ENCODE measurements at regions not wholly inside any gene's neighbourhood (a gene's known extent, or its start where the extent isn't known, plus 50 kb on each side); places are given as distances from the start of the nearest gene placed in this dataset.

DNA sequence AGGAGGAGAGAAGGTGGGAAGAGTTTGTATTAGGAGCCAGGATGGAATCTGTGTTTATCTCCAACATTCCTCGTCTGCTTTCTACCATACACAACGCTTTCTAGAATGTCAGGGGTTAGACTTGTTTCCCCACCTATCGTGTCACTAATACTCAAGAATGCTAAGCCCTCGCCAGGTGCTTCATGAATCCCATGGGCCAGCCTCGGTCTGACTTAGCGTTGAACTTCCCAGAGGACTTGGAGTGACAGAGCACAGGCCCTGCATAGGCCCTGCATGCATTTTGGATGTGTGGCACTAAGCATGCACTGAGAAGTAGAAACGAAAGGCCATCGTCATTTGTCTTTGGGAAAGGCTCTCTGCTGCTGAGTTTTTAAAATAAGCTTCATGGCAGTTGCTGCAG, 328.7 kb downstream of the NSG2 start:
- no peak for DNase-seq (ENCODE audit: low read depth in 2 of 2)

- no peak for DNase-seq (ENCODE audit: low read depth in 2 of 2)
These were observed 330.6 kb downstream of the NSG2 start for GRCh38 chr5:174376056-174376455.

DNA sequence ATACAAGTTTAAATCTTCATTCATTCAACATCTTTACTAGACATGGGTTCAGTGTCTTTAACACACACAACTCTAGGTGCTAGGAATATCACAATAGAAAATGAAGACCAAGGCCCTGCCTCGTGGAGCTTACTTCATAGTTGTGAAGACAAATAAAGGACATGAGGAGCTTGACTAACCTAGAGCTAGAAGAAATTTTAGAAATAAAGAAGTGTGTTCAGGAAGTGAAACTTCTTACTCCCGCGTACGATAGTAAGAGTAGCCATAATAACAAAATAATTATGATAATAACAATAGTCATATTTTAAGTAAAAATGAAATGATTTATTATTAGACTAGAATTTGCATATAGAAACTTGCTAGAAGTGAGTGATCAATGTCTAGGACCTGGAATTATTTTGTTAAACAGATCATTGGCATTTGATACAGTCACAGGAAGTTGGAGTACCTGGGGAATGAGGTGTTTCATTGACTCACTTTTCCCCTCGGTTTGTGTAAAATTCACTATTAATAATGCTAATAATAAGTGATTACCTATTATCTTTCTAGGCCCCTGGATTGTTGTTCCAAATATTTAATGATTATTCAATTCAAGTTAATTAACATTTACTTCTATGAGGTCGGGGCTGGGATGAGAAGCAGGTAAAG, 331.3 kb downstream of the NSG2 start:
- DNase-seq (ENCODE audit: low read depth in 2 of 2), result no peak

DNA sequence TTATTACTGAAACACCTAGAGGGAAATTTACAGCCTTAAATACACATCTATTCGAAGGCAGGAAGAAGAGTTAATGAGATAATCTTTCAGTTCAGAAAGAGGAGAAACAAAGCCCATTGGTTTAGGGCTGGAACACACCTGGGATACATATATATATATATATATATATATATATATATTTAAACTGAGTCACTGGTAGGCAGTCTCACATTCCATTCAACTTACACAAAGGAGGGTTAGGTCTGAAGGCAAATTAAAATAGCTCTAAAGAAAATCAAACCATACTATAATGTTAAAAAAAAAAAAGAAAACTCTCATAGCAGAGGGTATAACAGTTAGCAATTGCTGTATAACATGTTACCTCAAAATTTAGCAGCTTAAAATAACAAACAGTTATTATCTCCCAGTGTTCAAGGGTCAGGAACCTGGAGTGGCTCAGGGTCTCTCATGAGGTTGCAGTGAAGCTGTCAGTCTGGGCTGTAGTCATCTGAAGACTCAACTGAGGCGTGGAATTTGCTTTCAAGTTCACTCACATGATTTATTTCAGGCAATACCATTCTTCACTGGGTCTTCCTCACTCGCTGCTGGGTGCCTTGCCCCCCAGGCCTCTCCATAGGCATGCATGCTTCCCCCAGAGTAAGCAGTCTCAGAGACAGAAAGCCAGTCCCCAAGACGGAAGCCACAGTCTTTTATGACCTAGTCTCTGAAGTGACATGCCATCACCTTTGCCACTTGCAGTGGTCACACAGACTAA, 332.8 kb downstream of the NSG2 start:
- DNase-seq (ENCODE audit: low read depth in 2 of 2), result no peak

GRCh38 chr5:174380311-174380710, 334.8 kb downstream of the NSG2 start:
- DNase-seq (ENCODE audit: low read depth in 2 of 2), result no peak

DNA sequence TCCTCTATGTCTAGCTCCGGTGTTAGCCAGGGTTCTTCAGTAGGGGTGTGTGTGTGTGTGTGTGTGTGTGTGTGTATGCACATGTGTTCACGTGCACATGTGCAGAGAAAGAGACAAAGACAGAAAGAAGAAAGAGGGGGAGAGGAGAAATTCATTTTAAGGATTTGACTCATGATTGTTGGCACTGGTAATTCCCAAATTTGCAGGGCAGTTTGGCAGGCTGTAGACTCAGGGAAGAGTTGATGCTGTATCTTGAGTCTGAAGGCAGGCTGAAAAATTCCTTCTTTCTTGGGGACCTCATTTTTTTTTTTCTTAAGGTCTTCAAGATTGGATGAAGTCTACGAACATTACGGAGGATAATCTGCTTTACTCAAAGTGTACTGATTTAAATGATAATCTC, 335.7 kb downstream of the NSG2 start:
- no peak for DNase-seq (ENCODE audit: low read depth in 2 of 2)

DNA sequence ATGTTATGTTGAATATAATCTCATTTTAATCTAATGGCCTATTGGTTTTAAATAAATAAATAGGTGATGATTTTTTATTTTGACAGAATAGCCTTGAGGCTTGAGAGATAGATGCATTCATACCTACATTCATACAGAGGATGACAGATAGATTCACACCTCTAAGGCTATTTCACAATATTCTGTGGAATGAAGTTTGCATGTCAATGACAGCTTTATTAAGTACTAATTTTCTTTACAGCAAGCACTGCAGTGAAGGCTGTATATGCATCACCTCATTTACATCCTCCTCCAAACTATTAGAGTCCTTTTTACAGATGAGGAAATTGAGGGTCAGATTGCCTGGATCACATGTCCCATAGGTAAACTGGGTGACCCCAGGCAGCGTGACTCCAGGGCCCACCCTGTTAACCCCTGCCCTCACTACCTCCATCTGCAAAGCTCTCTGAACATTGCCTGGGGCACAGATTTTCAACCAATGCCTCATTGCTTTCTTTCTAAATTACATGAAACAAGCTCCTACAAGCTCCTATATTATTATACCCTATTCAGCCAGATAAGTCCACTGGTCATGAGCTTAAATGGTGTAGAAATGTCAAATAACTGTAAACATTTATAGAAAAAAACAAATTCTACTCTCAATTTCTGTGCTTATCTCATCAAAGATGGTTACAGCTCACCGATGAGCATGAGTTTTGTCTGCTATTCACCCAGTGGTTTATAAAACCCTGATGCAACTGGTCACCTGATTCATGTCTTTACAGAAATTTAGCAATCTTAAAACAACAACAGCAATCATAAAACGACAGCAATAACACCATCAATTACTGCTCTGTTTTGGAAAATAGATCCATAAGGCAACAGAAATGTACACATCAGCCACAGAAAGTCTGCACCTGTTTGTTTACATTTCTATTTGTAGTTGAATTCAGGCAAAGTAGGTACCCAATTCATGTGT, 338.0 kb downstream of the NSG2 start:
- DNase-seq (ENCODE audit: low read depth in 2 of 2), result no peak

DNA sequence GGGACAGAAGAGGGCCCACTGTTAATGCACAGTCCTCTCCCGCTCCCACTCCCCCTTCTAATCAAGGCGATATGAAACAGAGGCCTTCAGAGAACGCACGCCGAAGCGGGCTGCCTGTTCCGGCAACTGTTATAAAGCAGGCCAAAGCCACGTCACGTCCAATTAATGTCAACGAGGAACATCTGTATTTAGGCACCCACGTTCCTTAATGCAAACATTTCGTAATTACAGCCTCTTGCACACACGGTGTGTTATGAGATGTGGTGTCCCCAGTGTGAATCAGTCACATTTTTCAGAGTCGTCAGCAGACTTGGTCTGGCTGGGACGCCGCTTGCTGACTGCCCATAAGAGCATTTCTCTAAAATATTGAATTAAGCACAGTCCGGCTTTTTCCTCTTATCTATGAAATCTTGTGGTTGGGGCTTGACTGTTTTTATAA, 339.0 kb downstream of the NSG2 start:
- no peak for DNase-seq (ENCODE audit: low read depth in 2 of 2)

DNA sequence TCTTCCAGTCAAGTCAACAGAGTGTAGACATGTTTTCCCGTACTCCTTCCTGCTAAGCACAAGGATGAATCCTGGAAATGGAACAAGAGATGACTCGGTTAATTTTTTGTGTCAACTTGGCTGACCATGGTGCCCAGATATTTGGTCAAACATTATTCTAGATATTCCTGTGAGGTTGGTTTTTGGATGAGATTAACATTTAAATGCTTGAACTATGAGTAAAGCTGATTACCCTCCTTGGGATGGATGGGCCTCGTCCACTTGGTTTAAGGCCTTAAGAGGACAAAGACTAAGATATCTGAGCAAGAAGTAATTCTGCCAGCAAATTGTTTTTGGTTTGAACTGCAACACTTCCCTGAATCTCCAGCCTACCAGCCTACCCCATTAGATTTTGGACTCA, 338.1 kb upstream of the MSX2 start:
- no peak for DNase-seq (ENCODE audit: low read depth in 2 of 2)

GRCh38 chr5:174386846-174387245, 337.5 kb upstream of the MSX2 start:
- no peak for DNase-seq (ENCODE audit: low read depth in 2 of 2)

GRCh38 chr5:174387448-174387847, 336.9 kb upstream of the MSX2 start:
- DNase-seq (ENCODE audit: low read depth in 2 of 2), result no peak

- no peak for DNase-seq (ENCODE audit: low read depth in 2 of 2)
These were observed 331.5 kb upstream of the MSX2 start for GRCh38 chr5:174392892-174393291.

- no peak for DNase-seq (ENCODE audit: low read depth in 2 of 2)
These were observed 327.8 kb upstream of the MSX2 start for GRCh38 chr5:174396541-174396940.

- no peak for DNase-seq (ENCODE audit: low read depth in 2 of 2)
These were observed 327.2 kb upstream of the MSX2 start for GRCh38 chr5:174397206-174397605.

GRCh38 chr5:174398171-174398570, 326.2 kb upstream of the MSX2 start:
- no peak for DNase-seq (ENCODE audit: low read depth in 2 of 2)

- DNase-seq (ENCODE audit: low read depth in 2 of 2), result no peak
These were observed 325.0 kb upstream of the MSX2 start for GRCh38 chr5:174399411-174399810.

- DNase-seq (ENCODE audit: low read depth in 2 of 2), result no peak
These were observed 323.9 kb upstream of the MSX2 start for GRCh38 chr5:174400461-174400860.

DNA sequence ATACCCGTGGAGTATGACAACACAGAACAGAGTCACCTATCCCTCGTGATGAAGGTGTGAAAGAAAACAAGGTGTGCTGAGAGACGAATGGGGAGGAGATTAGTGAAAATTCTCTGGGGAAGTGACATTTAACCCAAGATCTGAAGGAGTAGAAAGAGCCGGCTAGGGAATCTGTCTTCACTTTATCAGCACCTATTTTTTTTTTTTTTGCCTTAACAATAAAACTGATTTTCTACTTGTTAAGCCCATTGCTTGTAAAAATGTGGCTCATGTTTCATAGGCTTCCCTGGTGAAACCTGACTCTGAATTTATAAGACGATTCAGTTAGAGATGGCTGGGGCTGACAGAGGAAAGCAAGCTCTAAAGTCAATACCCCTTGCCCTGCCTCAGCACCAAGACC, 322.6 kb upstream of the MSX2 start:
- no peak for DNase-seq (ENCODE audit: low read depth in 2 of 2)

- no peak for DNase-seq (ENCODE audit: low read depth in 2 of 2)
These were observed 322.1 kb upstream of the MSX2 start for GRCh38 chr5:174402222-174402812.

DNA sequence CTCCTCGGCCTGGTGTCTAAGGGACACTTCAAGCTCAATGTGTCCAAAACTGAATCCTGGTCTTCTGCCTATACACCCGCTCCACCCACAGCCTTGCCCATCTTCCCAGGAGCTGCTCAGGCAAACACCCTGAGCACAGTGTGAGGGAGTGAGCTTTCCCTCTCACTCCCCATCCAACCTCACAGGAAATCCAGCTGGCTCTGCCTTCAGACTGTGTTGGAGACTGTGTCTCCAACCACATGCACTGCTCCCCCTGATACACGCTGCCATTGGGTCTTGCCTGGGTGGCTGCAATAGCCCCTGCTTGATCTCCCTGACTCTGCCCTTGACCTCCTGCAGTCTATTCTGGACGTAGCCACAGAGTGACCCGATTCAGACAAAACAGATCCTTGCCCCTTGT, 319.5 kb upstream of the MSX2 start:
- DNase-seq (ENCODE audit: low read depth in 2 of 2), result no peak

DNA sequence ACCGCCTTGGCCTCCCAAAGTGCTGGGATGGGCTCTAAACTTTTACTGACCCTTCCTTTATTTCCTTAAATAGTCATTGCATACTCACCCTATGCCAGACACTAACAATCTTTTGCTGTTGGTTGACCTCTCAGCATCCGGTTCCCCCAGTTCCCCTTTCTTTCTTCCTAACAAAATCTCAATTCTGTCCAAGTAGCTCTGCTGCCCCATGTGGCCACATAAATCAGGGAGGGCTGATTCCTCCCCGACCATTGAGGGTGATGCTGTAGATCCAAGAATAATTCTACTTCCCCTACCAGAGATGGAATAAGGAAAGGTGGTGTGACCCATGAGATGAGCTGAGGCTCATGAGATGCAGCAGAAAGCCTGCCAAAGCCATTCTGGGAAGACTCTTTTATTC, 315.3 kb upstream of the MSX2 start:
- DNase-seq (ENCODE audit: low read depth in 2 of 2), result no peak

- no peak for DNase-seq (ENCODE audit: low read depth in 2 of 2)
These were observed 314.4 kb upstream of the MSX2 start for GRCh38 chr5:174409971-174410370.

Measured in stimulated activated CD8-positive, alpha-beta memory T cell treated with anti-CD3 and anti-CD28 coated beads, Interleukin-2, amount 100 ng/mL, for 1 hour (primary cell).